HCT116 (cell line): ENCODE measurements at regions not wholly inside any gene's neighbourhood (a gene's known extent, or its start where the extent isn't known, plus 50 kb on each side); places are given as distances from the start of the nearest gene placed in this dataset.
"Not testable (repeated sequence)": the region's sequence is repeated elsewhere in the genome, so short reads cannot be mapped to it uniquely, and the experiment has no call there.

Source experiments
- ATAC-seq: fragments of 200-7000 bp; cut with Tn5 transposase; 2 replicates; pipeline ENCODE4 v1.9.1; 2020; ENCODE audit warnings: mild to moderate bottlenecking, moderate library complexity
- BruUV-seq: library from RNA; stranded (reverse); fragments of 400-500 nt; replicated peaks from 2 replicates; lab custom pipeline; 2021; lab: Mats Ljungman, UMichigan
- CTCF ChIA-PET: fragments of 300-600 bp; sonication (Branson Sonifier 250); formaldehyde crosslinking; loops from one replicate; lab custom pipeline; 2021; ENCODE audit warnings: antibody characterized with exemption; lab: Charles Lee
- POLR2A ChIA-PET: fragments of 300-600, 350-600 bp; sonication (Branson Sonifier 250); formaldehyde crosslinking; loops from one replicate; lab custom pipeline; 2021; ENCODE audit warnings: antibody characterized with exemption; lab: Charles Lee
- RAD21 ChIA-PET, 2 experiments: fragments of 300-600 bp; sonication (Branson Sonifier 250); formaldehyde crosslinking; loops; one replicate each; lab custom pipeline; 2023; ENCODE audit warnings: low total read pairs in 2 of 2; ENCODE audit not compliant: uncharacterized antibody in 2 of 2, unreplicated experiment in 2 of 2, low non-redundant PET in 1 of 2; lab: Charles Lee
- DNase-seq: peaks from one replicate; pipeline ENCODE4 v3.0.0-alpha.2; 2010; ENCODE audit warnings: low read depth, low spot score
- H2AFZ ChIP-seq: fragments of 200-600 bp; shearing (Covaris generic), sonication (generic); 2 replicates; pipeline ENCODE4 v1.6.1; 2017; ENCODE audit warnings: low read depth, mixed run types, mixed read lengths, antibody characterized with exemption, low read length; ENCODE audit not compliant: poor library complexity, severe bottlenecking
- H3K27ac ChIP-seq: 2 replicates; pipeline ENCODE4 v1.5.1; 2012; ENCODE audit warnings: low read depth, low read length
- H3K27me3 ChIP-seq: fragments of 200-600 bp; sonication (generic); 2 replicates; pipeline ENCODE4 v1.6.1; 2016; ENCODE audit warnings: mixed run types, low read length, mixed read lengths; ENCODE audit not compliant: insufficient read depth
- H3K36me3 ChIP-seq, 2 experiments: fragments of 200-500 bp in 1 of 2; fragments of 200-600 bp in 1 of 2; sonication (Bioruptor generic) in 1 of 2; sonication (generic) in 1 of 2; 2 replicates each; pipeline versions ENCODE4 v1.5.1 to v1.6.1; 2014 to 2016; ENCODE audit warnings: low read length in 2 of 2, inconsistent platforms in 1 of 2, mixed read lengths in 1 of 2, mixed run types in 1 of 2; ENCODE audit not compliant: insufficient read depth in 2 of 2, control insufficient read depth in 1 of 2
- H3K4me1 ChIP-seq, 2 experiments: fragments of 200-600 bp in 1 of 2; sonication (generic) in 1 of 2; 2 replicates each; pipeline versions ENCODE4 v1.5.1 to v1.6.1; 2012 to 2017; ENCODE audit warnings: low read length in 2 of 2, inconsistent platforms in 1 of 2, mild to moderate bottlenecking in 1 of 2, mixed read lengths in 1 of 2, mixed run types in 1 of 2, moderate library complexity in 1 of 2; ENCODE audit not compliant: insufficient read depth in 2 of 2, control insufficient read depth in 1 of 2
- H3K4me2 ChIP-seq: fragments of 200-600 bp; sonication (generic); 2 replicates; pipeline ENCODE4 v1.6.1; 2017; ENCODE audit warnings: mixed run types, low read length, mixed read lengths
- H3K4me3 ChIP-seq, 2 experiments: fragments of 200-600 bp in 1 of 2; sonication (generic) in 1 of 2; replicated peaks in 1 of 2; 2 replicates each; pipeline ENCODE4 v1.5.1; 2011 to 2016; ENCODE audit warnings: low read length in 2 of 2, control low read depth in 1 of 2, low read depth in 1 of 2, mild to moderate bottlenecking in 1 of 2, mixed read lengths in 1 of 2, mixed run types in 1 of 2
- H3K79me2 ChIP-seq: fragments of 200-600 bp; sonication (generic); 2 replicates; pipeline ENCODE4 v1.6.1; 2017; ENCODE audit warnings: mild to moderate bottlenecking, mixed run types, low read length, moderate library complexity, mixed read lengths; ENCODE audit not compliant: insufficient read depth
- H3K9ac ChIP-seq: fragments of 200-600 bp; sonication (generic); 2 replicates; pipeline ENCODE4 v1.6.1; 2016; ENCODE audit warnings: low read length, mixed read lengths
- H3K9me2 ChIP-seq: fragments of 200-600 bp; sonication (generic), shearing (Covaris generic); 2 replicates; pipeline ENCODE4 v1.6.1; 2017; ENCODE audit warnings: mixed run types, mild to moderate bottlenecking, moderate library complexity; ENCODE audit not compliant: insufficient read depth
- H3K9me3 ChIP-seq, 2 experiments: fragments of 200-500 bp in 1 of 2; fragments of 200-600 bp in 1 of 2; sonication (Bioruptor generic) in 1 of 2; sonication (generic) in 1 of 2; 2 replicates each; pipeline ENCODE4 v1.6.1; 2014 to 2017; ENCODE audit warnings: low read length in 2 of 2, mixed read lengths in 2 of 2, inconsistent platforms in 1 of 2, low read depth in 1 of 2, mild to moderate bottlenecking in 1 of 2, mixed run types in 1 of 2, moderate library complexity in 1 of 2; ENCODE audit not compliant: control insufficient read depth in 1 of 2, insufficient read depth in 1 of 2
- H4K20me1 ChIP-seq: fragments of 200-600 bp; sonication (generic), shearing (Covaris generic); 2 replicates; pipeline ENCODE4 v1.6.1; 2017; ENCODE audit warnings: mixed run types, mild to moderate bottlenecking, moderate library complexity; ENCODE audit not compliant: insufficient read depth
- EZH2 ChIP-seq: fragments of 200-600 bp; sonication (generic); IDR thresholded peaks from 2 replicates; pipeline ENCODE4 v1.6.1; 2017; ENCODE audit warnings: antibody characterized with exemption, mixed run types
- SP1 ChIP-seq: IDR thresholded peaks from 2 replicates; pipeline ENCODE4 v1.6.1; 2012; ENCODE audit warnings: low read depth
- intact Hi-C: fragments of 100-400 bp; cut with micrococcal nuclease; formaldehyde crosslinking; loops from 2 replicates; pipeline ENCODE4 v1.10.0; 2022
- TF ChIP-seq, protein P1 (sequence below): IDR thresholded peaks from 2 replicates; pipeline ENCODE4 v1.6.1; 2011; ENCODE audit warnings: mild to moderate bottlenecking, low read length, moderate library complexity; ENCODE audit not compliant: insufficient replicate concordance; ENCODE audit errors: extremely low read depth

DNA sequence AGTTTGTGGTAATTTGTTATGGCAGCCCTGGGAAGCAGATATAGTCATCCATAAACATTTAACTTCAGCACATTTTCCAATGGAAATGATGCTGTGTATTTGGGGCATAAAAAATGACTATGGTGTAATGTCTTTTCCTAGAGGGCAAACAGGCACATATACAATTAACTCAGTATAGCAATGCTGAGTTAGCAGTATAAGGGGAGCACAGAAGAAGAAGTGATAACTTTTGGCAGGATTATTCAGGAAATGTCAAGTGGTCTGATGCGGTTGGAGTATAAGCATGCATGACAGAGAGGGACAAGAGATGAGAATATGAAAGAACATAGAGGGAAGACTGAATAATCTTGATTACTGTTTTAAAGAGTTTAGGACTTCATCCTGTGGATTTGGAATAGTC is 55.3 kb upstream of the PRKD1 start:
- ATAC-seq = no peak
- TF ChIP-seq SP1 = no peak
- TF ChIP-seq EZH2 = no peak
- TF ChIP-seq, protein P1, sequence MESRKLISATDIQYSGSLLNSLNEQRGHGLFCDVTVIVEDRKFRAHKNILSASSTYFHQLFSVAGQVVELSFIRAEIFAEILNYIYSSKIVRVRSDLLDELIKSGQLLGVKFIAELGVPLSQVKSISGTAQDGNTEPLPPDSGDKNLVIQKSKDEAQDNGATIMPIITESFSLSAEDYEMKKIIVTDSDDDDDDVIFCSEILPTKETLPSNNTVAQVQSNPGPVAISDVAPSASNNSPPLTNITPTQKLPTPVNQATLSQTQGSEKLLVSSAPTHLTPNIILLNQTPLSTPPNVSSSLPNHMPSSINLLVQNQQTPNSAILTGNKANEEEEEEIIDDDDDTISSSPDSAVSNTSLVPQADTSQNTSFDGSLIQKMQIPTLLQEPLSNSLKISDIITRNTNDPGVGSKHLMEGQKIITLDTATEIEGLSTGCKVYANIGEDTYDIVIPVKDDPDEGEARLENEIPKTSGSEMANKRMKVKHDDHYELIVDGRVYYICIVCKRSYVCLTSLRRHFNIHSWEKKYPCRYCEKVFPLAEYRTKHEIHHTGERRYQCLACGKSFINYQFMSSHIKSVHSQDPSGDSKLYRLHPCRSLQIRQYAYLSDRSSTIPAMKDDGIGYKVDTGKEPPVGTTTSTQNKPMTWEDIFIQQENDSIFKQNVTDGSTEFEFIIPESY = no peak
- no TSS peak for BruUV-seq

DNA sequence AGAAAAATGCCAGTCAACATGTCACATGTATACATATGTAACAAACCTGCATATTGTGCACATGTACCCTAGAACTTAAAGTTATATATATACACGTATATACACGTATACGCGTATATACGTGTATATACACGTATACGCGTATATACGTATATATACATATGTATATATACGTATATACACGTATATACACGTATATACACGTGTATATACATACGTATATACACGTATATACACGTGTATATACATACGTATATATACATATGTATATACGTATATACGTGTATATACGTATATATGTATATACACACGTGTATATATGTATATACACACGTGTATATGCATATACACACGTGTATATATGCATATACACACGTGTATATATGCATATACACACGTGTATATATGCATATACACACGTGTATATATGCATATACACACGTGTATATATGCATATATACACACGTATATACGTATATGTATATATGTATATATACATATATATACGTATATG is 62.8 kb upstream of the PRKD1 start:
- H3K27ac ChIP-seq, H2AFZ ChIP-seq, H3K27me3 ChIP-seq, H3K79me2 ChIP-seq, BruUV-seq, H3K4me2 ChIP-seq, ATAC-seq, H3K9me2 ChIP-seq, H3K36me3 ChIP-seq, H3K4me1 ChIP-seq, CTCF ChIA-PET, H4K20me1 ChIP-seq, DNase-seq, RAD21 ChIA-PET, POLR2A ChIA-PET, intact Hi-C loops, H3K4me3 ChIP-seq, H3K9ac ChIP-seq: not testable (repeated sequence)
- H3K9me3 ChIP-seq = peaks cover 5 to 15% of the 10 kb centered on the region in 2 experiments; a peak in 2 of 4 replicates

More for the DNA sequence above, 55.3 kb upstream of the PRKD1 start:
- no peaks in the 10 kb centered on the region for H3K27me3 ChIP-seq
- ChIA-PET CTCF (no interaction called here), POLR2A (no interaction called here), RAD21 (no interaction called here)
- H3K27ac ChIP-seq = no peak overlapping the region
- no peak overlapping the region for H2AFZ ChIP-seq
- H3K9ac ChIP-seq = no peak overlapping the region
- DNase-seq = no peak
- H3K4me2 ChIP-seq = no peak overlapping the region
- H3K9me3 ChIP-seq = peaks cover 18 to 19% of the 10 kb centered on the region in 2 experiments; a peak in 2 of 4 replicates
- no peaks in the 10 kb centered on the region for H4K20me1 ChIP-seq
- no peak overlapping the region for H3K4me3 ChIP-seq
- intact Hi-C loops = no loop called here
- no peaks in the 10 kb centered on the region for H3K36me3 ChIP-seq
- H3K79me2 ChIP-seq = no peaks in the 10 kb centered on the region
- H3K4me1 ChIP-seq = no peaks in the 10 kb centered on the region
- H3K9me2 ChIP-seq = no peaks in the 10 kb centered on the region
